HL-60/S4 treated with retinoic acid at 250 ng/mL for 4 days and 3 days (cell line): ENCODE measurements at regions not wholly inside any gene's neighbourhood (a gene's known extent, or its start where the extent isn't known, plus 50 kb on each side); places are given as distances from the start of the nearest gene placed in this dataset.

Experiments used
- in situ Hi-C: fragments of 300-500 bp; cut with MboI; formaldehyde crosslinking; loops from 2 replicates; pipeline ENCODE4 v1.7.0; 2022; ENCODE audit warnings: low sequenced_read_pairs

- in situ Hi-C loops = loop anchor here (10.0 kb wide), 1 partner anchor 311 kb away; no protein-coding TSS in a partner anchor
Observed at GRCh38 chr19:34096020-34096915, 76.0 kb upstream of the LSM14A start.

DNA sequence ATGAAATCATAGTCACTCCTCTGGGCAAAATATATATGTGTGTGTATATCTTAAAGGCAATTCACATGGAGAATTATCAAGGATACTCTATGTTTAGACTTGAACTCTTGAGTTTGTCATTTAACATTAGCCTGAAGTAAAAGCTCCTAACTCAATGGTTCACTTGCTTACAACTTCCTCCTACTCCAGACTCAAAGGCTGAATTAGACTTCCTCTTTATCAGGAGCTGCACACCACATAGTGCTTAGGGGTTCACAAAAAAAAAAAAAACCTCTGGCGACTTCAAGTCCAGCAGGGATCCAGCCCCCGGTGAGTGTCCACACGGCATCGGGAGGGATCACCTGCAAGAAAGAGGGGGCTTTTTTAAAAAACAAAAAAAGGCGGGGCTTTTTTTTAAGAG, 68.2 kb upstream of the LSM14A start:
- in situ Hi-C loops = no loop called here

DNA sequence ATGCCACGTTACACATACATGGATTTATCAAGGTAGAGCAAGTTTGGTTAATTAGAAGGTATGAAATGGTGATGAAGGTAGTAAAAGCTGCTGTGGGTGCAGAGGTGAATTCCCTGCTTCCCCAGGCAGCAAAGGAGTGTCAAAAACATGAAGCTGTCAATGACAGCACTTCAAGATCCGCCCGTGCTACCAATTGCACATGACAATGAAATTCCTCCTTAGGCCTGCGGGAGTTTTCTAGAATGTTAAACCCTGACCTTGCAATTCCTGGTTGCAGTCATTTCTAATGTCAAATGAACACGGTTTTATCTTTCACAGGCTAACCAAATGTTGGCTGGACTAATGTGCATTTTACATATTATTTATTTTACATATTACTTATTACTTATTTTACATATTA, 67.7 kb upstream of the LSM14A start:
- in situ Hi-C loops = no loop called here

- in situ Hi-C loops = no loop called here
Observed at GRCh38 chr19:34109596-34109995, 62.7 kb upstream of the LSM14A start.

GRCh38 chr19:34118879-34119748, 53.2 kb upstream of the LSM14A start:
- in situ Hi-C loops = no loop called here

- in situ Hi-C loops = no loop called here
Observed at GRCh38 chr19:34120141-34120540, 52.2 kb upstream of the LSM14A start.

DNA sequence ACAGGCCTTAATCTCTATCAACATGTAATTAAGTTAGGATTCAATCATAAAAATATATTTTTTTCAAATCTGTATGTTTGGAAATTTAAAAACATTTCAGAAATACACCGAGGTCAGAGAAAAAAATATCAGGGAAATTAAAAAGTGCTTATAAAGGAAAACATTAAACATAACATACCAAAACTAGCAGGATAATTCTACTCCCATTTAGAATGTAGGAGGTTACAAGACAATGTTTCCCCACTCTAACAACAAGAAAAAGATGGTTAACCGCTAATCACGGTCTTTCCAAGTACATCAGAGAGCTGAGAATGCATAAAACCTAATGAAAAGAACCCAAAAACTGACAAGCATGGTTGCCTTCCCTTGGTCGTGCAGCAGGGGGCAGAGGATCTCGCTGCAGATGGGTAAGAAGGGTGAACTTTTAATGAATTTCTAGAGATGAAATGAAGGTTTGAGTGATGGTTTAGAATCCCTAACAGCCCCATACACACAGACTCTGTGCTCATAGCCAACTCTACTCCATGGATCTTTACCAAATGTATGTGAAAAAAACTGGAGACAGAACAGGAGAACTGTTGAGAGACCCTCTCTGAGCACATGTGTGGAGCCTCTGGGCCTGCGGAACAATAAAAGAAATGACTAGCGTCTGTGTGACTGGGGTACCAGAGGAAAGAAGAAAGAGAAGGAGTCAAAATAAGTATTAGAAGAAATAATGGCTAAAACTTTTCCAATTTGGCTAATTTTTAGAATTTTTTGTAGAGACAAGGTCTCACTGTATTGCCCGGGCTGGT, 51.3 kb upstream of the LSM14A start:
- in situ Hi-C loops = no loop called here
